ENCODE measurements at regions not wholly inside any gene's neighbourhood (a gene's known extent, or its start where the extent isn't known, plus 50 kb on each side); places are given as distances from the start of the nearest gene placed in this dataset.
"Not testable (repeated sequence)": the region's sequence is repeated elsewhere in the genome, so short reads cannot be mapped to it uniquely, and the experiment has no call there.

- no peak for DNase-seq
Measured at GRCh38 chr4:13990596-13991589, 363.4 kb upstream of the BOD1L1 start.

GRCh38 chr4:13992041-13992440, 364.5 kb upstream of the BOD1L1 start:
- no peak for DNase-seq

- DNase-seq: no peak
Measured at GRCh38 chr4:13992975-13993520, 365.5 kb upstream of the BOD1L1 start.

GRCh38 chr4:13994016-13994415, 366.5 kb upstream of the BOD1L1 start:
- no peak for DNase-seq

GRCh38 chr4:13998850-13999445, 371.4 kb upstream of the BOD1L1 start:
- DNase-seq: no peak

- DNase-seq: no peak
Measured at GRCh38 chr4:14000091-14000814, 372.7 kb upstream of the BOD1L1 start.

- DNase-seq: not testable (repeated sequence)
Measured at GRCh38 chr4:14002331-14002730, 374.8 kb upstream of the BOD1L1 start.

- no peak for DNase-seq
Measured at GRCh38 chr4:14008494-14008893, 381.0 kb upstream of the BOD1L1 start.

- DNase-seq: no peak
Measured at GRCh38 chr4:14018191-14018853, 390.8 kb upstream of the BOD1L1 start.

- no peak for DNase-seq
Measured at GRCh38 chr4:14022456-14022855, 394.9 kb upstream of the BOD1L1 start.

GRCh38 chr4:14023036-14023435, 395.5 kb upstream of the BOD1L1 start:
- DNase-seq: no peak

GRCh38 chr4:14023896-14024295, 396.4 kb upstream of the BOD1L1 start:
- no peak for DNase-seq

GRCh38 chr4:14025111-14025510, 397.6 kb upstream of the BOD1L1 start:
- no peak for DNase-seq

- no peak for DNase-seq
Measured at GRCh38 chr4:14025891-14026290, 398.4 kb upstream of the BOD1L1 start.

GRCh38 chr4:14028862-14029261, 401.3 kb upstream of the BOD1L1 start:
- DNase-seq: no peak

- no peak for DNase-seq
Measured at GRCh38 chr4:14035076-14035475, 407.6 kb upstream of the BOD1L1 start.

- no peak for DNase-seq
Measured at GRCh38 chr4:14043203-14043602, 415.7 kb upstream of the BOD1L1 start.

- no peak for DNase-seq
Measured at GRCh38 chr4:14046642-14047041, 419.1 kb upstream of the BOD1L1 start.

GRCh38 chr4:14047840-14048239, 420.3 kb upstream of the BOD1L1 start:
- no peak for DNase-seq

GRCh38 chr4:14049946-14050345, 422.4 kb upstream of the BOD1L1 start:
- no peak for DNase-seq

- no peak for DNase-seq
Measured at GRCh38 chr4:14053291-14053690, 425.8 kb upstream of the BOD1L1 start.

- no peak for DNase-seq
Measured at GRCh38 chr4:14054391-14054790, 426.9 kb upstream of the BOD1L1 start.

GRCh38 chr4:14059006-14059405, 431.5 kb upstream of the BOD1L1 start:
- no peak for DNase-seq

All from left hindlimb (tissue), 1 donor.